ENCODE measurements at regions not wholly inside any gene's neighbourhood (a gene's known extent, or its start where the extent isn't known, plus 50 kb on each side); places are given as distances from the start of the nearest gene placed in this dataset.

GRCh38 chr3:18126772-18127171, 298.4 kb downstream of the SATB1 start:
- H3K4me3 ChIP-seq, result no peak overlapping the region
- H3K36me3 ChIP-seq, result no peaks in the 10 kb centered on the region
- no peaks in the 10 kb centered on the region for H3K4me1 ChIP-seq
- no peaks in the 10 kb centered on the region for H3K9me3 ChIP-seq
- H3K9ac ChIP-seq (ENCODE audit: low read depth in 2 of 2, low read length in 2 of 2), result no peak overlapping the region
- no peak overlapping the region for H3K27ac ChIP-seq
- TF ChIP-seq CTCF (IDR thresholded peaks at IDR 0.05), result no peak
- H3K27me3 ChIP-seq, result no peaks in the 10 kb centered on the region
- DNase-seq, result no peak
- intact Hi-C loops (cut with DNase I), result no loop called here

GRCh38 chr3:18124501-18124900, 300.6 kb downstream of the SATB1 start:
- Histone ChIP-seq H3K4me3 (no peak overlapping the region), H3K9ac (ENCODE audit: low read depth in 2 of 2, low read length in 2 of 2) (no peak overlapping the region), H3K36me3 (no peaks in the 10 kb centered on the region), H3K4me1 (no peaks in the 10 kb centered on the region), H3K9me3 (no peaks in the 10 kb centered on the region), H3K27ac (no peak overlapping the region), H3K27me3 (no peaks in the 10 kb centered on the region)
- no peak for TF ChIP-seq CTCF (IDR thresholded peaks at IDR 0.05)
- intact Hi-C loops (cut with DNase I), result no loop called here
- DNase-seq, result no peak

- Histone ChIP-seq H3K27me3 (no peaks in the 10 kb centered on the region), H3K4me1 (no peaks in the 10 kb centered on the region), H3K9ac (ENCODE audit: low read depth in 2 of 2, low read length in 2 of 2) (no peak overlapping the region), H3K36me3 (no peaks in the 10 kb centered on the region), H3K4me3 (no peak overlapping the region), H3K9me3 (no peaks in the 10 kb centered on the region), H3K27ac (no peak overlapping the region)
- TF ChIP-seq CTCF (IDR thresholded peaks at IDR 0.05), result no peak
- intact Hi-C loops (cut with DNase I), result no loop called here
- no peak for DNase-seq
These were observed 302.9 kb downstream of the SATB1 start for GRCh38 chr3:18122264-18122663.

GRCh38 chr3:18121020-18121419, 304.1 kb downstream of the SATB1 start:
- TF ChIP-seq CTCF (IDR thresholded peaks at IDR 0.05), result no peak
- Histone ChIP-seq H3K9ac (ENCODE audit: low read depth in 2 of 2, low read length in 2 of 2) (no peak overlapping the region), H3K27me3 (no peaks in the 10 kb centered on the region), H3K36me3 (no peaks in the 10 kb centered on the region), H3K4me1 (no peaks in the 10 kb centered on the region), H3K4me3 (no peak overlapping the region), H3K27ac (no peak overlapping the region), H3K9me3 (no peaks in the 10 kb centered on the region)
- DNase-seq, result no peak
- intact Hi-C loops (cut with DNase I), result no loop called here

- no peaks in the 10 kb centered on the region for H3K27me3 ChIP-seq
- no peak for TF ChIP-seq CTCF (IDR thresholded peaks at IDR 0.05)
- H3K9ac ChIP-seq (ENCODE audit: low read depth in 2 of 2, low read length in 2 of 2), result no peak overlapping the region
- H3K4me3 ChIP-seq, result no peak overlapping the region
- H3K27ac ChIP-seq, result no peak overlapping the region
- no peaks in the 10 kb centered on the region for H3K36me3 ChIP-seq
- no peak for DNase-seq
- intact Hi-C loops (cut with DNase I), result no loop called here
- no peaks in the 10 kb centered on the region for H3K9me3 ChIP-seq
- H3K4me1 ChIP-seq, result no peaks in the 10 kb centered on the region
These were observed 305.3 kb downstream of the SATB1 start for GRCh38 chr3:18119866-18120265.

GRCh38 chr3:18114894-18115293, 310.2 kb downstream of the SATB1 start:
- no peak overlapping the region for H3K9ac ChIP-seq (ENCODE audit: low read depth in 2 of 2, low read length in 2 of 2)
- no peaks in the 10 kb centered on the region for H3K27me3 ChIP-seq
- H3K4me1 ChIP-seq, result no peaks in the 10 kb centered on the region
- intact Hi-C loops (cut with DNase I), result no loop called here
- no peak for TF ChIP-seq CTCF (IDR thresholded peaks at IDR 0.05)
- no peaks in the 10 kb centered on the region for H3K9me3 ChIP-seq
- H3K4me3 ChIP-seq, result no peak overlapping the region
- no peak for DNase-seq
- H3K27ac ChIP-seq, result no peak overlapping the region
- H3K36me3 ChIP-seq, result no peaks in the 10 kb centered on the region
